ENCODE measurements at regions not wholly inside any gene's neighbourhood (a gene's known extent, or its start where the extent isn't known, plus 50 kb on each side); places are given as distances from the start of the nearest gene placed in this dataset.

DNA sequence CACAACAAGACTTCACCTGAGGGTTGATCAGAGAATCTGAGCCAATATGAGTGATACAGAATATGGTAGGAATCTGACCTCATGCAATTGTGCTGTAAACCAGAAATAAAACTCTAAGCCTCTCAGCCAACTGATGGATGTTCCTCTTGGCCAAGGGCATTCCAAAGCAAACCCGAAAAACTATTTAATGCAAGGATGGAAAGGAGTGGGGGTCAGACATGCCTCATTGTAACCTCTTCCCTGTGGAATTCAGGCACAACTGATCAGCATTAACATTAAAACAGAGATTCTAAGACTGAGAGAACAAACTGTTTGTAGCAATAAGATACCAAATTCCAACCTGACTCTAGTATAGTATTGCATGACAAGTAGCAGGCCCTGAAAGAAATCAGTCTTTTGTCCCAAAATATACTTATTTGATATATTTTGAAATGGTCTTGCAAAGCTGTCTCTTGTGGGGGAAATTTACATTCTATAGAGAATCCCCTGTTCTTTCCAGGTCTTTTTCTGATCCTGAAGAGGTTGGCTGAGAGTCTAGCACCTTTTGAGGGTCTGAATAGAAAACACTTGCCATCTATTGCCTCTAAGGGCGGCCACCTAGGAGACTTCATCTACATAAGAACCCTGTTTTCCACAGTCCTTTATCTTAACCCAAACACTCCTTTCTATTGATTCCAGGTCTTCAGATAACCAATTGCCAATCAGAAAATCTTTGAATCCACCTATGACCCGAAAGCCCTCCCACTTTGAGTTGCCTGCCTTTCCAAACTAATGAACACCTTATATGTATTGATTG is 50.4 kb upstream of the WDR11 start:
- whole genome bisulfite sequencing, 2 donors (ENCODE audit: extremely low coverage in 2 of 2, insufficient read length in 2 of 2, insufficient replicate concordance in 1 of 2): no CpG with 5 or more reads among the region's 3 CpGs
- Histone ChIP-seq H2AK5ac (ENCODE audit: low read depth, low read length) (no peak overlapping the region), H3K27ac (replicated peaks; ENCODE audit: low read length) (no peak overlapping the region), H3K4me2 (ENCODE audit: insufficient read depth, low read length, poor library complexity, severe bottlenecking) (no peak overlapping the region), H3K9me3 (replicated peaks in 1 of 2; ENCODE audit: control insufficient read depth in 2 of 2, insufficient read depth in 1 of 2, low read depth in 1 of 2, low read length in 2 of 2) (no peaks in the 10 kb centered on the region), H3K23ac (ENCODE audit: low read depth, low read length, poor library complexity) (no peak overlapping the region), H4K91ac (ENCODE audit: low read depth, low read length, poor library complexity) (no peak overlapping the region), H3K79me1 (ENCODE audit: low read depth, low read length) (no peaks in the 10 kb centered on the region), H3K4ac (ENCODE audit: low read length) (no peak overlapping the region), H2BK12ac (ENCODE audit: low read length) (no peak overlapping the region), H3K18ac (ENCODE audit: low read length) (no peak overlapping the region), H2BK15ac (ENCODE audit: low read length) (no peak overlapping the region), H2BK5ac (ENCODE audit: low read length) (no peak overlapping the region), H2AFZ (ENCODE audit: low read length) (no peak overlapping the region), H3K9ac (ENCODE audit: low read depth, low read length, poor library complexity) (no peak overlapping the region), H3K14ac (ENCODE audit: low read length) (no peak overlapping the region), H2BK120ac (ENCODE audit: low read depth, low read length) (no peak overlapping the region), H3K4me3 (ENCODE audit: low read length in 2 of 2) (no peak overlapping the region), H3K27me3 (ENCODE audit: control insufficient read depth in 3 of 3, insufficient read depth in 3 of 3, low read depth in 1 of 3, low read length in 3 of 3) (no peaks in the 10 kb centered on the region), H3K36me3 (replicated peaks in 1 of 2; ENCODE audit: control insufficient read depth in 2 of 2, insufficient read depth in 2 of 2, low read length in 2 of 2) (no peaks in the 10 kb centered on the region), H4K8ac (ENCODE audit: low read depth, low read length) (no peak overlapping the region), H3K4me1 (ENCODE audit: control insufficient read depth in 2 of 2, insufficient read depth in 1 of 2, low read depth in 1 of 2, low read length in 2 of 2) (peaks cover 0 to 6% of the 10 kb centered on the region in 2 donors)
- DNase-seq (ENCODE audit: low spot score): no peak
